ENCODE measurements at regions not wholly inside any gene's neighbourhood (a gene's known extent, or its start where the extent isn't known, plus 50 kb on each side); places are given as distances from the start of the nearest gene placed in this dataset.

GRCh38 chr14:25666877-25667276, 616.9 kb upstream of the STXBP6 start:
- TF ChIP-seq POLR2AphosphoS5 (IDR thresholded peaks at IDR 0.05; ENCODE audit: control insufficient read depth, insufficient read depth, low read depth, low read length) (no peak), HBP1 (CRISPR knock-in tag; IDR thresholded peaks at IDR 0.05) (no peak), CBX2 (IDR thresholded peaks at IDR 0.05; ENCODE audit: insufficient read depth, low read length, poor library complexity, severe bottlenecking) (no peak), E2F4 (CRISPR knock-in tag; IDR thresholded peaks at IDR 0.05; ENCODE audit: low read depth) (no peak), MCM7 (IDR thresholded peaks at IDR 0.05) (no peak), RBBP5 (IDR thresholded peaks at IDR 0.05; ENCODE audit: borderline replicate concordance, insufficient read depth, low read length, poor library complexity, severe bottlenecking) (no peak), ZNF780A (CRISPR knock-in tag; IDR thresholded peaks at IDR 0.05) (no peak), ZNF639 (CRISPR knock-in tag; conservative IDR thresholded peaks at IDR 0.05 in 1 of 2, IDR thresholded peaks at IDR 0.05 in 1 of 2) (no peak), CBX8 (IDR thresholded peaks at IDR 0.05; ENCODE audit: borderline replicate concordance, extremely low read depth, low read depth, low read length, poor library complexity, severe bottlenecking) (no peak), CAMTA2 (CRISPR knock-in tag; conservative IDR thresholded peaks at IDR 0.05) (no peak), ZFX (CRISPR knock-in tag; IDR thresholded peaks at IDR 0.05) (no peak), L3MBTL2 (IDR thresholded peaks at IDR 0.05) (no peak), EP300 (IDR thresholded peaks at IDR 0.05; ENCODE audit: low read length) (no peak), MAFK (IDR thresholded peaks at IDR 0.05; ENCODE audit: low read length) (no peak)

Data from K562 (cell line).